ENCODE measurements at regions not wholly inside any gene's neighbourhood (a gene's known extent, or its start where the extent isn't known, plus 50 kb on each side); places are given as distances from the start of the nearest gene placed in this dataset.

GRCh38 chr5:58284886-58285285 is 175.0 kb downstream of the PLK2 start:
- TF ChIP-seq CTCF (conservative IDR thresholded peaks at IDR 0.05) (no peak), ZFX (IDR thresholded peaks at IDR 0.05) (no peak)
- no peak overlapping the region for H3K27ac ChIP-seq

GRCh38 chr5:58281189-58281588 is 178.7 kb downstream of the PLK2 start:
- no peak for TF ChIP-seq ZFX (IDR thresholded peaks at IDR 0.05)
- no peak for TF ChIP-seq CTCF (conservative IDR thresholded peaks at IDR 0.05)
- H3K27ac ChIP-seq, result no peak overlapping the region

GRCh38 chr5:58279259-58279658 is 180.6 kb downstream of the PLK2 start:
- no peak overlapping the region for H3K27ac ChIP-seq
- TF ChIP-seq CTCF (conservative IDR thresholded peaks at IDR 0.05), result no peak
- no peak for TF ChIP-seq ZFX (IDR thresholded peaks at IDR 0.05)

- H3K27ac ChIP-seq, result no peak overlapping the region
- no peak for TF ChIP-seq CTCF (conservative IDR thresholded peaks at IDR 0.05)
- TF ChIP-seq ZFX (IDR thresholded peaks at IDR 0.05), result no peak
Measured at GRCh38 chr5:58276431-58276830, 183.5 kb downstream of the PLK2 start.

- no peak overlapping the region for H3K27ac ChIP-seq
- TF ChIP-seq CTCF (conservative IDR thresholded peaks at IDR 0.05), result no peak
- no peak for TF ChIP-seq ZFX (IDR thresholded peaks at IDR 0.05)
Measured at GRCh38 chr5:58275516-58275915, 184.4 kb downstream of the PLK2 start.

GRCh38 chr5:58274191-58274590 is 185.7 kb downstream of the PLK2 start:
- no peak overlapping the region; the same call in 1 of the 2 replicates for H3K27ac ChIP-seq
- no peak for TF ChIP-seq ZFX (IDR thresholded peaks at IDR 0.05)
- TF ChIP-seq CTCF (conservative IDR thresholded peaks at IDR 0.05), result no peak

GRCh38 chr5:58273711-58274110 is 186.2 kb downstream of the PLK2 start:
- TF ChIP-seq CTCF (conservative IDR thresholded peaks at IDR 0.05) (no peak), ZFX (IDR thresholded peaks at IDR 0.05) (no peak)
- H3K27ac ChIP-seq, result no peak overlapping the region; the same call in 1 of the 2 replicates
